GM18502 (cell line): ENCODE measurements at regions not wholly inside any gene's neighbourhood (a gene's known extent, or its start where the extent isn't known, plus 50 kb on each side); places are given as distances from the start of the nearest gene placed in this dataset.

ENCODE experiments used
- ATAC-seq: cut with Tn5 transposase; IDR thresholded peaks from one replicate; pipeline ENCODE4 v1.9.1; 2021; ENCODE audit warnings: mild to moderate bottlenecking; ENCODE audit not compliant: unreplicated experiment, poor library complexity

- no peak for ATAC-seq
Observed at GRCh38 chr9:2345013-2345412, 276.6 kb upstream of the VLDLR start.

- ATAC-seq: no peak
Observed at GRCh38 chr9:2346277-2346913, 275.2 kb upstream of the VLDLR start.

- ATAC-seq: no peak
Observed at GRCh38 chr9:2351324-2351723, 270.3 kb upstream of the VLDLR start.

- ATAC-seq: no peak
Observed at GRCh38 chr9:2354216-2354615, 267.4 kb upstream of the VLDLR start.

GRCh38 chr9:2354856-2355696 is 266.5 kb upstream of the VLDLR start:
- no peak for ATAC-seq

- ATAC-seq: no peak
Observed at GRCh38 chr9:2355697-2355983, 265.9 kb upstream of the VLDLR start.

- ATAC-seq: no peak
Observed at GRCh38 chr9:2356041-2356790, 265.4 kb upstream of the VLDLR start.

GRCh38 chr9:2359891-2360471 is 261.6 kb upstream of the VLDLR start:
- no peak for ATAC-seq

- no peak for ATAC-seq
Observed at GRCh38 chr9:2362150-2362549, 259.4 kb upstream of the VLDLR start.

- ATAC-seq: no peak
Observed at GRCh38 chr9:2363138-2363745, 258.3 kb upstream of the VLDLR start.

- no peak for ATAC-seq
Observed at GRCh38 chr9:2363781-2364180, 257.8 kb upstream of the VLDLR start.

GRCh38 chr9:2367970-2368369 is 253.6 kb upstream of the VLDLR start:
- ATAC-seq: no peak

GRCh38 chr9:2373648-2374047 is 247.9 kb upstream of the VLDLR start:
- ATAC-seq: no peak

GRCh38 chr9:2375114-2375513 is 246.5 kb upstream of the VLDLR start:
- no peak for ATAC-seq

GRCh38 chr9:2377117-2377516 is 244.5 kb upstream of the VLDLR start:
- ATAC-seq: no peak

- no peak for ATAC-seq
Observed at GRCh38 chr9:2377834-2378233, 243.8 kb upstream of the VLDLR start.

GRCh38 chr9:2378266-2378665 is 243.3 kb upstream of the VLDLR start:
- no peak for ATAC-seq

GRCh38 chr9:2378816-2379215 is 242.8 kb upstream of the VLDLR start:
- no peak for ATAC-seq

GRCh38 chr9:2384741-2385140 is 236.8 kb upstream of the VLDLR start:
- ATAC-seq: no peak

- no peak for ATAC-seq
Observed at GRCh38 chr9:2385746-2386145, 235.8 kb upstream of the VLDLR start.

GRCh38 chr9:2386566-2386965 is 235.0 kb upstream of the VLDLR start:
- no peak for ATAC-seq
